Pancreas (tissue), 10 donors: ENCODE measurements at regions not wholly inside any gene's neighbourhood (a gene's known extent, or its start where the extent isn't known, plus 50 kb on each side); places are given as distances from the start of the nearest gene placed in this dataset.

Experiments
- ATAC-seq, 4 donors: fragments of 200-7000 bp; cut with Tn5 transposase; one replicate each; pipeline versions ENCODE4 v1.8.0 to v1.9.1; 2020; ENCODE audit warnings: mild to moderate bottlenecking in 4 of 4, moderate library complexity in 4 of 4
- DNase-seq, 6 donors: peaks; one replicate each; pipeline ENCODE4 v3.0.0-alpha.2; 2020
- FAIRE-seq: peaks from 2 replicates; lab custom pipeline; 2012; peaks lifted over from hg19 to GRCh38; lab: Jason Lieb, UNC
- H3K27ac ChIP-seq, 4 donors: fragments of 200-600 bp; sonication (generic); 1 replicate in 3 of 4; 2 replicates in 1 of 4; pipeline versions ENCODE4 v1.5.0 to v1.8.0; 2020
- H3K27me3 ChIP-seq, 4 donors: fragments of 200-600 bp; one replicate each; pipeline ENCODE4 v1.8.0; 2021
- H3K36me3 ChIP-seq, 3 donors: fragments of 200-600 bp; sonication (generic) in 1 of 3; one replicate each; pipeline versions ENCODE4 v1.5.0 to v1.8.0; 2020 to 2021
- H3K4me1 ChIP-seq, 3 donors: fragments of 200-600 bp; one replicate each; pipeline ENCODE4 v1.8.0; 2021
- H3K4me3 ChIP-seq, 4 donors: fragments of 200-600 bp; sonication (generic) in 2 of 4; one replicate each; pipeline versions ENCODE4 v1.5.0 to v1.8.0; 2020 to 2021
- H3K9me3 ChIP-seq, 4 donors: fragments of 200-600 bp; one replicate each; pipeline ENCODE4 v1.8.0; 2021
- WGBS, 2 donors: extraction: QIAGEN DNeasy Blood & Tissue Kit; methylation state at CpG; one replicate each; pipeline ENCODE4 v1.1.7; 2013; 5-methylcytosine and 5-hydroxymethylcytosine counted together
- intact Hi-C, 3 donors: fragments of 100-400 bp; cut with DNase I; formaldehyde crosslinking; loops; one replicate each; pipeline versions ENCODE4 v1.11.1 to v1.14.2; 2022
- TF ChIP-seq, protein P1 (sequence below), 4 donors: fragments of 200-600 bp; sonication (generic) in 3 of 4; IDR thresholded peaks; one replicate each; pipeline versions ENCODE4 v1.5.0 to v1.8.0; 2021; ENCODE audit warnings: antibody characterized with exemption in 4 of 4
- donor health status: healthy with polysubstance abuse.
- donor health status: DM: no; HTN: no; CAD: no; lungs with moderate emphysema.
- donor health status: DM: no; HTN: no; CAD: no.
- donor health status: control.
- donor health status: control.
- donor health status: Bipolar disorder and iron deficiency.
- donor health status: DM: yes; HTN: yes; CAD: no.
- donor health status: DM: no; HTN: no; CAD: no.
- donor health status: DM: no; HTN: no; CAD: no.
- donor health status: DM: yes; HTN: yes; CAD: no.

DNA sequence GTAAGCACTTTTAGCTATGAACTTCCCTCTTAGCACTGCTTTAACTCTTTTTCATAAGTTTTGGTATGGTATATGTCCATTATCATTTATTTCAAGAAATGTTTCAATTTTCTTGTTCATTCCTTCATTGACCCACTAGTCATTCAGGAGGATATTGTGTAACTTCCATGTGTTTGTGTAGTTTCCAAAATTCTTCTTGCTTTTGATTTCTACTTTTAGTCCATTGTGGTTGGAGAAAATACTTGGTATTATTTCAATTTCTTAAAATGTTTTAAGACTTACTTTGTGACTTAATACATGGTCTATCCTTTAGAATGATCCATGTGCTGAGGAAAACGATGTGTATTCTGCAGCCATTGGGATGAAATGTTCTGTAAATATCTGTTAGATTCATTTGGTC is 176.5 kb downstream of the CENPW start:
- 43 to 75% methylated on average over 1 of the region's 1 CpG for WGBS, 2 donors
- no peak for DNase-seq
- no peak overlapping the region for H3K4me3 ChIP-seq
- TF ChIP-seq, protein P1, sequence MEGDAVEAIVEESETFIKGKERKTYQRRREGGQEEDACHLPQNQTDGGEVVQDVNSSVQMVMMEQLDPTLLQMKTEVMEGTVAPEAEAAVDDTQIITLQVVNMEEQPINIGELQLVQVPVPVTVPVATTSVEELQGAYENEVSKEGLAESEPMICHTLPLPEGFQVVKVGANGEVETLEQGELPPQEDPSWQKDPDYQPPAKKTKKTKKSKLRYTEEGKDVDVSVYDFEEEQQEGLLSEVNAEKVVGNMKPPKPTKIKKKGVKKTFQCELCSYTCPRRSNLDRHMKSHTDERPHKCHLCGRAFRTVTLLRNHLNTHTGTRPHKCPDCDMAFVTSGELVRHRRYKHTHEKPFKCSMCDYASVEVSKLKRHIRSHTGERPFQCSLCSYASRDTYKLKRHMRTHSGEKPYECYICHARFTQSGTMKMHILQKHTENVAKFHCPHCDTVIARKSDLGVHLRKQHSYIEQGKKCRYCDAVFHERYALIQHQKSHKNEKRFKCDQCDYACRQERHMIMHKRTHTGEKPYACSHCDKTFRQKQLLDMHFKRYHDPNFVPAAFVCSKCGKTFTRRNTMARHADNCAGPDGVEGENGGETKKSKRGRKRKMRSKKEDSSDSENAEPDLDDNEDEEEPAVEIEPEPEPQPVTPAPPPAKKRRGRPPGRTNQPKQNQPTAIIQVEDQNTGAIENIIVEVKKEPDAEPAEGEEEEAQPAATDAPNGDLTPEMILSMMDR (IDR thresholded peaks at IDR 0.05) = no peak
- H3K27ac ChIP-seq = no peak overlapping the region
- intact Hi-C loops = no loop called here
- no peaks in the 10 kb centered on the region for H3K4me1 ChIP-seq
- no peak for FAIRE-seq
- no peaks in the 10 kb centered on the region for H3K36me3 ChIP-seq
- ATAC-seq = no peak
- H3K27me3 ChIP-seq = no peaks in the 10 kb centered on the region
- H3K9me3 ChIP-seq = no peaks in the 10 kb centered on the region

DNA sequence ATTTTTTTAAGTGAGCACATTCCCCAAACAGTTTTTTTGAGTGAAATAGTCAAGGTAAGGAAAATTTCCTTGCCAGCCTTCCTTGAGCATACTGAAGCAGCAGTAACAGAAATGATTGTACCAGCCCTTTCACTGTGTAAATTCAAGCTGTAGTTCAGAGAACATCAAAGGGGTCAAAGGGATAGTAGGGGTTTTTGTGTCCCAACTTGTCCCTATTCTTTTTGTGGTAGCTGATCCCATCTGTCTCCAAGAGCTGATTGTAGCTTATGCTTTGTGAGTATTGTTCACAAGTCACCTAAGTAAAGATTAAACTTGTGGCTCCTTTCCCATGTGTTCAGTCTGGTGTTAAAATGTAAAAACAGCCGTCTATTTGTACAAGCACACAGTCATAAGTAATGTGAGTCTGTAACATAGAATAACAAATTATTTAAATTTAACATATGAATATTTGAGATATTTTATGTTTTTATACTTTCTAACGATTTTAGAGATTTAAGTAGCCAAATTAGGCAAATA is 185.0 kb downstream of the CENPW start:
- H3K27me3 ChIP-seq = no peaks in the 10 kb centered on the region
- no peaks in the 10 kb centered on the region for H3K4me1 ChIP-seq
- peak in 1 of 4 donors; percentile 51 for ATAC-seq
- FAIRE-seq = no peak
- no peak for DNase-seq
- no peaks in the 10 kb centered on the region for H3K9me3 ChIP-seq
- no peak overlapping the region for H3K4me3 ChIP-seq
- no peaks in the 10 kb centered on the region for H3K36me3 ChIP-seq
- intact Hi-C loops = no loop called here
- no peak overlapping the region for H3K27ac ChIP-seq
- TF ChIP-seq, protein P1 (IDR thresholded peaks at IDR 0.05) = no peak
- 19 to 20% methylated on average over 2 of the region's 2 CpGs for WGBS, 2 donors

DNA sequence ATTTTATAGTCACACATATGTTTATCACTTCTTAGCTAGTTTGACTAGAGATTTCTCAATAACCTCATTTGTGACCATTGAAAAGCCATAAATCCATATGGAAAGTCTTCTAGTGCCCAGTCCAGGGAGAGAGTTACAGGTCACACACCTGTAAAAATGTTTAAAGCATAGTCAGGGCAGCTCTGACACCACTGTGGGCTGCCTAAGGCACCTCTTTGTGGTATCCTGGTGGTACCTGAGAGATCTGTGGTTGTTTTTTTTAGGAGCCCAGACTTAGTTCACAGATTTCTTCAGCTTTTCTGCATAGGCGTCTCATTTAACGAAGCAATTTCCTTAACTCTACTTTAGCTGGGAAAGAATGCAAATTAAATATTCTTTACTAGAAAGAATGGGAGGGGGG is 186.6 kb downstream of the CENPW start:
- FAIRE-seq = no peak
- DNase-seq = no peak
- TF ChIP-seq, protein P1 (IDR thresholded peaks at IDR 0.05) = no peak
- H3K9me3 ChIP-seq = no peaks in the 10 kb centered on the region
- intact Hi-C loops = no loop called here
- no peak for ATAC-seq
- H3K27me3 ChIP-seq = no peaks in the 10 kb centered on the region
- peaks cover 0 to 10% (median 7%) of the 10 kb centered on the region in 3 donors for H3K4me1 ChIP-seq
- H3K27ac ChIP-seq = no peak overlapping the region
- no peaks in the 10 kb centered on the region for H3K36me3 ChIP-seq
- WGBS, 2 donors = 88 to 90% methylated on average over 2 of the region's 2 CpGs
- H3K4me3 ChIP-seq = no peak overlapping the region

DNA sequence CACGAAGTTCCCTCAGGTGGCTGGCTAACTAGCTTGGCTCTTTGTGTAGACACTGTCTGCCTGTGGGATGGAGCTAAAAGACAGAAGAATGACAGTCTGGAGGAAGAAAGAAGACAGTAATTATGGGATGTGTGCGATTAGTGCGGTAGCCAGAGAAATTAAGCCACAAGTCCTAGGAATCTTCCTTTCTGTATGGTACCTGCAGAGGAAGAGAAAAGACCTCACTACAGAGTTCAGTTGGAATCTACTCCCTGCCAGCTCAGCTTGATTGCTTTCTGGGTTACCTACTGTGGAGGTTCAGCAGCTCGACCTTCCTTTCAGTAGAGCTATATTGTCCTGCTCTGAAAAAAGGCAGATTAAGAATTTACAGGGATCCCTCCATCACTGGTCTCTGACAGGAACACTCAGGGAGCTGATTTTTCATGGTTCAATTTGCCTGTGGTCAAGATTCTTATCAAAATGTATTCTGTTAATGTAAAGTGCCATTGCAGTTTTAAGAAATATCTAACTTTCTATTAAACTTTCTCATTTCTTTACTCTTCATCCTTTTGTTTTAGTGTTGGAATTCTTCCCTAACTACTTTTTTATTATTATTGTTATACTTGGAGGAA is 187.2 kb downstream of the CENPW start:
- Histone ChIP-seq H3K27me3 (no peaks in the 10 kb centered on the region), H3K36me3 (no peaks in the 10 kb centered on the region), H3K4me3 (no peak overlapping the region), H3K9me3 (no peaks in the 10 kb centered on the region), H3K4me1 (peaks cover 0 to 12% (median 10%) of the 10 kb centered on the region in 3 donors), H3K27ac (no peak overlapping the region)
- DNase-seq (no peak), FAIRE-seq (no peak), ATAC-seq (no peak)
- TF ChIP-seq, protein P1 (IDR thresholded peaks at IDR 0.05) = no peak
- intact Hi-C loops = no loop called here
- 72 to 73% methylated on average over 4 of the region's 4 CpGs for WGBS, 2 donors

DNA sequence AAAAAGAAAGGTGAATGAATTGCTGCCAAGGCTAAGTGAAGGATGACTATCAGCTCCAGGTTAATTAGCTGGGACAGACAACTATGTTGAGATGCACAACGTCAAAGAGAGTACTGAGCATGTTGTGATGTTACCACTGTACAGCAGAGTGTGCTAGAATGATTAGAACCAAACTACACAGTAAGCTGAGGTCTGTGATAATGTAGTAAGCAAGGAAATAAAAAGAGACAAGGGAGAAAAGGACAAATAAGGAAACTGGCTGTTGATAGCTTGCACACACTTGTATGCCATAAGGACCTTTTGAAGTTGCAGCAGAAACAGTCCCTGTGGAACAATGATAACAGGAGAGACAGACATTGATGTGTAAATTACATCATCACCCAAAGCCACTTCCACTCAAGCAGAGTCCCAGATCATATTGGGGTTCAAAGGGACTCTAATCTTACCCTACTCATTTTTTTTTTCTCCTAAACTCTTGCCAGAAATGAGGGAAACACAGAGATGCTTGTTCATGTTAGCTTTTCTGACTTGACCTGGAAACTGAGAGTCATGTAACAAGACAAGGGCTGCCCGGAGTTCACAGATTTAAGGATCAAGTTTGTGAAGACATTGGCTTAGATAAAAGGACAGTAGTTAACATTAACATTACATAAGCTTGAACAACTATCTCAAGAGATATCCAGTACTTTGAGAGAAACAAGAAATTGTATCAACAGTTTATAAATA is 189.9 kb downstream of the CENPW start:
- intact Hi-C loops = no loop called here
- 47 to 49% methylated on average over 2 of the region's 2 CpGs for WGBS, 2 donors
- no peaks in the 10 kb centered on the region for H3K9me3 ChIP-seq
- ATAC-seq = peak in 2 of 4 donors; percentile 24 to 30
- no peak for DNase-seq
- peaks cover 0 to 12% (median 10%) of the 10 kb centered on the region in 3 donors for H3K4me1 ChIP-seq
- H3K27ac ChIP-seq = no peak overlapping the region
- H3K36me3 ChIP-seq = no peaks in the 10 kb centered on the region
- FAIRE-seq = no peak
- TF ChIP-seq, protein P1 (IDR thresholded peaks at IDR 0.05) = no peak
- H3K27me3 ChIP-seq = no peaks in the 10 kb centered on the region
- no peak overlapping the region for H3K4me3 ChIP-seq
